Endothelial cell of umbilical vein (primary cell): ENCODE measurements at regions not wholly inside any gene's neighbourhood (a gene's known extent, or its start where the extent isn't known, plus 50 kb on each side); places are given as distances from the start of the nearest gene placed in this dataset.

Experiments
- BruUV-seq: library from RNA; stranded (reverse); fragments of 400-500 nt; replicated peaks from 2 replicates; lab custom pipeline; 2021; lab: Mats Ljungman, UMichigan
- CTCF ChIA-PET: fragments of 300-600, 350-600 bp; sonication (Branson Sonifier 250); formaldehyde crosslinking; loops from one replicate; lab custom pipeline; 2021; ENCODE audit warnings: antibody characterized with exemption, inconsistent platforms; lab: Charles Lee
- POLR2A ChIA-PET: fragments of 300-600, 350-600 bp; sonication (Branson Sonifier 250); formaldehyde crosslinking; loops from one replicate; lab custom pipeline; 2021; ENCODE audit warnings: antibody characterized with exemption, inconsistent platforms; lab: Charles Lee
- DNase-seq: peaks from one replicate; pipeline ENCODE4 v3.0.0-alpha.2; 2011; ENCODE audit warnings: low read depth, low spot score
- FAIRE-seq: peaks from 2 replicates; lab custom pipeline; 2011; peaks lifted over from hg19 to GRCh38; lab: Jason Lieb, UNC
- H2AFZ ChIP-seq: 2 replicates; pipeline ENCODE4 v1.6.0; 2012; ENCODE audit warnings: low read depth, low read length, control low read depth, inconsistent platforms
- H3K27ac ChIP-seq: 2 replicates; pipeline ENCODE4 v1.5.1; 2011; ENCODE audit warnings: low read depth, mild to moderate bottlenecking, control low read depth, low read length, moderate library complexity; ENCODE audit not compliant: insufficient read depth
- H3K27me3 ChIP-seq, 2 experiments: 2 replicates each; pipeline versions ENCODE4 v1.6.0 to v1.6.1; 2011; ENCODE audit warnings: low read length in 2 of 2, mixed read lengths in 1 of 2; ENCODE audit not compliant: control insufficient read depth in 2 of 2, insufficient read depth in 2 of 2
- H3K36me3 ChIP-seq, 2 experiments: 2 replicates in 1 of 2; 3 replicates in 1 of 2; pipeline ENCODE4 v1.5.1; 2011; ENCODE audit warnings: low read length in 2 of 2, mild to moderate bottlenecking in 1 of 2, moderate library complexity in 1 of 2; ENCODE audit not compliant: control insufficient read depth in 2 of 2, insufficient read depth in 2 of 2; ENCODE audit errors: extremely low read depth in 1 of 2
- H3K4me1 ChIP-seq: 3 replicates; pipeline ENCODE4 v1.5.1; 2011; ENCODE audit warnings: mild to moderate bottlenecking, low read length; ENCODE audit not compliant: control insufficient read depth, insufficient read depth; ENCODE audit errors: extremely low read depth
- H3K4me2 ChIP-seq: 2 replicates; pipeline ENCODE4 v1.6.1; 2011; ENCODE audit warnings: low read length, control low read depth, mixed read lengths; ENCODE audit not compliant: insufficient read depth
- H3K4me3 ChIP-seq, 3 experiments: fragments of 200-600 bp in 1 of 3; sonication (generic), shearing (Covaris generic) in 1 of 3; replicated peaks in 1 of 3; 2 replicates each; pipeline ENCODE4 v1.5.1; 2011 to 2016; ENCODE audit warnings: control low read depth in 3 of 3, low read length in 3 of 3, mild to moderate bottlenecking in 2 of 3, inconsistent platforms in 1 of 3, low read depth in 1 of 3, moderate library complexity in 1 of 3; ENCODE audit not compliant: insufficient read depth in 1 of 3
- H3K79me2 ChIP-seq: 2 replicates; pipeline ENCODE4 v1.6.0; 2012; ENCODE audit warnings: low read length, inconsistent platforms; ENCODE audit not compliant: control insufficient read depth, insufficient read depth
- H3K9ac ChIP-seq: replicated peaks from 2 replicates; pipeline ENCODE3; 2011; ENCODE audit warnings: low read length, control low read depth; ENCODE audit not compliant: insufficient read depth; ENCODE audit errors: extremely low read depth
- H3K9me1 ChIP-seq: replicated peaks from 3 replicates; pipeline ENCODE4 v1.6.0; 2011; ENCODE audit warnings: mild to moderate bottlenecking, low read length; ENCODE audit not compliant: control insufficient read depth, insufficient read depth; ENCODE audit errors: extremely low read depth
- H3K9me3 ChIP-seq: replicated peaks from 2 replicates; pipeline ENCODE4 v1.5.1; 2012; ENCODE audit warnings: low read length, inconsistent platforms; ENCODE audit not compliant: control insufficient read depth, insufficient read depth
- H4K20me1 ChIP-seq: replicated peaks from 2 replicates; pipeline ENCODE3; 2011; ENCODE audit warnings: mild to moderate bottlenecking, low read length; ENCODE audit not compliant: control insufficient read depth, insufficient read depth; ENCODE audit errors: extremely low read depth
- EZH2 ChIP-seq: IDR thresholded peaks from 2 replicates; pipeline ENCODE4 v1.6.1; 2012; ENCODE audit warnings: borderline replicate concordance, low read depth, mild to moderate bottlenecking, moderate library complexity, low read length, inconsistent platforms; ENCODE audit not compliant: severe bottlenecking
- FOS ChIP-seq: IDR thresholded peaks from 2 replicates; pipeline ENCODE4 v1.6.1; 2011; ENCODE audit warnings: mild to moderate bottlenecking, low read length, moderate library complexity, borderline replicate concordance; ENCODE audit not compliant: insufficient read depth
- GATA2 ChIP-seq: IDR thresholded peaks from 2 replicates; pipeline ENCODE4 v1.7.0; 2011; ENCODE audit warnings: low read depth, mild to moderate bottlenecking, moderate library complexity, mixed read lengths, low read length; ENCODE audit not compliant: insufficient read length, insufficient read depth
- JUN ChIP-seq: IDR thresholded peaks from 2 replicates; pipeline ENCODE4 v1.6.1; 2011; ENCODE audit warnings: borderline replicate concordance, low read depth; ENCODE audit not compliant: insufficient read length, insufficient read depth
- MYC ChIP-seq: IDR thresholded peaks from one replicate; pipeline ENCODE4 v1.6.1; 2011; ENCODE audit warnings: mild to moderate bottlenecking, low read depth, low read length
- POLR2A ChIP-seq: IDR thresholded peaks from 2 replicates; pipeline ENCODE4 v1.6.1; 2012; ENCODE audit warnings: low read depth, mild to moderate bottlenecking, control low read depth, low read length
- POLR2AphosphoS5 ChIP-seq: IDR thresholded peaks from 2 replicates; pipeline ENCODE4 v1.6.1; 2012; ENCODE audit warnings: low read depth, mild to moderate bottlenecking, control low read depth, low read length, moderate library complexity; ENCODE audit not compliant: insufficient read depth
- dilution Hi-C: fragments of 300-500 bp; cut with MboI; formaldehyde crosslinking; loops from one replicate; pipeline ENCODE4 v1.15.0; 2019; ENCODE audit warnings: low sequenced_read_pairs; ENCODE audit not compliant: extremely low pct_ligation_motif_present
- intact Hi-C: fragments of 100-400 bp; cut with micrococcal nuclease; formaldehyde crosslinking; loops from one replicate; pipeline ENCODE4 v1.10.0; 2022
- TF ChIP-seq, protein P1 (sequence below): IDR thresholded peaks from 2 replicates; pipeline ENCODE4 v1.6.1; 2011; ENCODE audit not compliant: insufficient read depth, insufficient read length
- TF ChIP-seq, protein P2 (sequence below), 2 donors: IDR thresholded peaks; 1 replicate in 1 of 2; 2 replicates in 1 of 2; pipeline ENCODE4 v1.5.1; 2011; ENCODE audit warnings: low read length in 2 of 2, mild to moderate bottlenecking in 2 of 2, moderate library complexity in 2 of 2, control low read depth in 1 of 2, inconsistent platforms in 1 of 2, low read depth in 1 of 2; ENCODE audit not compliant: insufficient read depth in 1 of 2; ENCODE audit errors: extremely low read depth in 1 of 2

DNA sequence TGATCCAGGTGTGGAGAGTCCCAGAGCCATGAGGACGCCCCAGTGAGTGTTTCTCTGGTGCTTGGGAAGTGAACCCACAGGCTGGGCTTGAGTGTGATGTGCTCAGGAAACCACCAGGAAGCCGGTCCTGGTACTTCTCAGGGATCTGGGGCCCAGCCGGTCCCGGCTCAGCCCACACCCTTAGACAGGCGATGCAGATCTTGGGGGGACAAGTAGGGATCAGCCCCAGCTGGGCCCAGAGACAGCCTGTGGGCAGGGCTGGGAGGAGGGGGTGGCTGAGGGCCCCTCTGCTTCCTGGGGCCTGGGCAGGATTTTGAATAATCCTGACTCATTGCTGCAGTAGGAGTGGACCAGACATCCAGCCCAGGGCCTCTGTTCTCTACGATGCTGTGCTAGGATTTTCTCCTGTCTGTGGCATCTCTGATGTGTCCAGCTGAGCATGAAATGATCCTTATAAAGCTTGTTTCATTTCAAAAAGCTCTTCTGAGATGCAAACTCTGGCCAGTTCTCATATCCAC is 698.0 kb downstream of the PTPRU start:
- TF ChIP-seq, protein P1, sequence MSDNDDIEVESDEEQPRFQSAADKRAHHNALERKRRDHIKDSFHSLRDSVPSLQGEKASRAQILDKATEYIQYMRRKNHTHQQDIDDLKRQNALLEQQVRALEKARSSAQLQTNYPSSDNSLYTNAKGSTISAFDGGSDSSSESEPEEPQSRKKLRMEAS: no peak
- TF ChIP-seq EZH2 (no peak), GATA2 (no peak), FOS (no peak), JUN (no peak), MYC (no peak), POLR2AphosphoS5 (no peak), POLR2A (no peak)
- TF ChIP-seq, protein P2, sequence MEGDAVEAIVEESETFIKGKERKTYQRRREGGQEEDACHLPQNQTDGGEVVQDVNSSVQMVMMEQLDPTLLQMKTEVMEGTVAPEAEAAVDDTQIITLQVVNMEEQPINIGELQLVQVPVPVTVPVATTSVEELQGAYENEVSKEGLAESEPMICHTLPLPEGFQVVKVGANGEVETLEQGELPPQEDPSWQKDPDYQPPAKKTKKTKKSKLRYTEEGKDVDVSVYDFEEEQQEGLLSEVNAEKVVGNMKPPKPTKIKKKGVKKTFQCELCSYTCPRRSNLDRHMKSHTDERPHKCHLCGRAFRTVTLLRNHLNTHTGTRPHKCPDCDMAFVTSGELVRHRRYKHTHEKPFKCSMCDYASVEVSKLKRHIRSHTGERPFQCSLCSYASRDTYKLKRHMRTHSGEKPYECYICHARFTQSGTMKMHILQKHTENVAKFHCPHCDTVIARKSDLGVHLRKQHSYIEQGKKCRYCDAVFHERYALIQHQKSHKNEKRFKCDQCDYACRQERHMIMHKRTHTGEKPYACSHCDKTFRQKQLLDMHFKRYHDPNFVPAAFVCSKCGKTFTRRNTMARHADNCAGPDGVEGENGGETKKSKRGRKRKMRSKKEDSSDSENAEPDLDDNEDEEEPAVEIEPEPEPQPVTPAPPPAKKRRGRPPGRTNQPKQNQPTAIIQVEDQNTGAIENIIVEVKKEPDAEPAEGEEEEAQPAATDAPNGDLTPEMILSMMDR (IDR thresholded peaks at IDR 0.05; ENCODE audit: extremely low read depth in 1 of 2, insufficient read depth in 1 of 2, low read depth in 1 of 2, low read length in 2 of 2): no peak
- no peak overlapping the region for H3K27ac ChIP-seq
- no peak overlapping the region for H2AFZ ChIP-seq
- no peaks in the 10 kb centered on the region for H3K9me1 ChIP-seq
- H3K4me1 ChIP-seq: no peaks in the 10 kb centered on the region
- H3K79me2 ChIP-seq: no peaks in the 10 kb centered on the region
- intact Hi-C loops: no loop called here
- CTCF ChIA-PET: no interaction called here
- POLR2A ChIA-PET: no interaction called here
- dilution Hi-C loops: no loop called here
- no peaks in the 10 kb centered on the region for H3K27me3 ChIP-seq
- no peaks in the 10 kb centered on the region for H3K36me3 ChIP-seq
- no peaks in the 10 kb centered on the region for H4K20me1 ChIP-seq
- BruUV-seq: no TSS peak
- H3K9me3 ChIP-seq: no peaks in the 10 kb centered on the region
- no peak overlapping the region for H3K9ac ChIP-seq
- no peak for FAIRE-seq
- H3K4me3 ChIP-seq: no peak overlapping the region
- no peak for DNase-seq
- no peak overlapping the region for H3K4me2 ChIP-seq
